ENCODE measurements at regions not wholly inside any gene's neighbourhood (a gene's known extent, or its start where the extent isn't known, plus 50 kb on each side); places are given as distances from the start of the nearest gene placed in this dataset.

GRCh38 chr9:776086-776485 is 65.4 kb upstream of the DMRT1 start:
- DNase-seq = no peak

DNA sequence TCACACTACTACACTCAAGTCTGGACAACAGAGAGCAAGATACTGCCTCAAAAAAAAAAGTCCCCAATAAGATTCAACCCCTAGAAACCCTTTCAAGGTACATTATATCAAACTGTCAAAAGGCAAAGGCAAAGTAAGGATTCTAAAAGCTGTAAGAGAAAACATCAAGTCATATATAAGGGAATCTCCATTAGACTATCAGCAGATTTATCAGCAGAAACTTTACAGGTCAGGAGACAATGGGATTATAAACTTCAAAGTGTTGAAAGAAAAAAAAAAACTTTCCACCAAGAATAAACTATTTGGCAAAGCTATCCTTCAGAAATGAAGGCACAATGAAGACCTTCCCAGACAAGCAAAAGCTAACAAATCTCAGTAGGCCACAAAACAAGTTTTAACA is 63.5 kb upstream of the DMRT1 start:
- no peak for DNase-seq

DNA sequence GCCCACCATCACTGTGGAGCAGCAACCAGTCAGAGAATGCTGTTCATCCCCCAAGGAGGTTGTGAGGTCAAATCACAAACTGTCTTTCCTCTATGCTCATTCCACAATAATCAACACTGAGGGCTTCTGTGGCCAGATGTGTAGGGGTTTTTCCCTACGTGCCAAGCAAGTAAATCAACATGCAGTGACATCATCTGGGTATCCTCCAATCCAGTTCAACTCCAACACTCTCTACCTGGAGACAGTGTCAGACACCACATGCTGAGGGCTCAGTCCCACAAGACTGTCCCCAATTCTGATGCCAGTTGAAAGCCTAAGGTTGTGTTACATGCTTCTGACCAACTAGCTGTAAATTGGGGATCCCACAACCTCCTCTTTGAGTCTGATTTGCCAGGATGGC is 57.3 kb upstream of the DMRT1 start:
- DNase-seq = no peak

DNA sequence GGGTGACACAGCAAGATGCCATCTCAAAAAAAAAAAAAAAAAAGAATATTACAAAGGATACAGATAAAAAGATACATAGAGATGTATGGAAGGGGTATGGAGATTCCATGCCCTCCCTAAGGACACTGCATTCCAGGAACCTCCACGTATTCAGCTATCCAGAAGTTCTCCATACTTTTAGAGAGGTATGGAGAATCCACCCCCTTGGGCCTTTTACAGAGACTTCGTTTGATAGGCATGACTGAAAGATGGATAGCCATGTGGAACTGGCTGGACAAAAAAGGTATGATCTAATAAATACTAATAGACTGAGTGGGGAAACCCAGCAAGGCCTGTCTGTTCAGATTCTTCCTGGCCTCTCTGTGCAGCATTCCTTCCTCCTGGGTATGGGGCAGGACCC is 56.6 kb upstream of the DMRT1 start:
- DNase-seq = no peak

GRCh38 chr9:785997-786396 is 55.5 kb upstream of the DMRT1 start:
- peak; percentile 30 for DNase-seq

- no peak for DNase-seq
Observed at GRCh38 chr9:786405-786804, 55.1 kb upstream of the DMRT1 start.

- no peak for DNase-seq
Observed at GRCh38 chr9:788777-789176, 52.7 kb upstream of the DMRT1 start.
